WTC11 (cell line): ENCODE measurements at regions not wholly inside any gene's neighbourhood (a gene's known extent, or its start where the extent isn't known, plus 50 kb on each side); places are given as distances from the start of the nearest gene placed in this dataset.

Experiments
- ATAC-seq: fragments of 200-7000 bp; cut with Tn5 transposase; 2 replicates; pipeline ENCODE4 v1.10.0; 2021; ENCODE audit warnings: mild to moderate bottlenecking, moderate library complexity
- CTCF ChIA-PET: fragments of 300-600 bp; sonication (Branson Sonifier 250); formaldehyde crosslinking; loops from one replicate; lab custom pipeline; 2021; ENCODE audit warnings: antibody characterized with exemption; lab: Charles Lee
- POLR2A ChIA-PET: fragments of 350-600 bp; sonication (Branson Sonifier 250); formaldehyde crosslinking; loops from one replicate; lab custom pipeline; 2021; ENCODE audit warnings: antibody characterized with exemption; lab: Charles Lee
- DNase-seq: peaks from one replicate; pipeline ENCODE4 v3.0.0; 2021; ENCODE audit warnings: low spot score
- H3K27ac Mint-ChIP-seq: 2 replicates; pipeline ENCODE4 v1.8.0; 2021; ENCODE audit warnings: mixed read lengths
- H3K27me3 Mint-ChIP-seq: 2 replicates; pipeline ENCODE4 v1.8.0; 2021; ENCODE audit warnings: low read depth, mild to moderate bottlenecking, moderate library complexity, mixed read lengths
- H3K36me3 Mint-ChIP-seq: 2 replicates; pipeline ENCODE4 v1.8.0; 2021; ENCODE audit warnings: mixed read lengths
- H3K4me1 Mint-ChIP-seq: 2 replicates; pipeline ENCODE4 v1.8.0; 2022; ENCODE audit warnings: mixed read lengths
- H3K4me3 Mint-ChIP-seq: 2 replicates; pipeline ENCODE4 v1.8.0; 2021; ENCODE audit warnings: mild to moderate bottlenecking, moderate library complexity, mixed read lengths
- H3K9me3 Mint-ChIP-seq: 2 replicates; pipeline ENCODE4 v1.8.0; 2021; ENCODE audit warnings: mixed read lengths
- ATF3 ChIP-seq: sonication (generic); formaldehyde crosslinking; conservative IDR thresholded peaks from 2 replicates; pipeline ENCODE4 v1.8.1; 2022; ENCODE audit warnings: mild to moderate bottlenecking, missing genetic modification reagents
- CBFB ChIP-seq: sonication (generic); formaldehyde crosslinking; IDR thresholded peaks from 2 replicates; pipeline ENCODE4 v1.8.1; 2022; ENCODE audit warnings: mild to moderate bottlenecking, low read depth, missing genetic modification reagents
- CREB1 ChIP-seq: sonication (generic); formaldehyde crosslinking; IDR thresholded peaks from 2 replicates; pipeline ENCODE4 v1.8.0; 2023; ENCODE audit warnings: mild to moderate bottlenecking, missing genetic modification reagents
- ELF4 ChIP-seq: sonication (generic); formaldehyde crosslinking; IDR thresholded peaks from 2 replicates; pipeline ENCODE4 v1.8.1; 2022; ENCODE audit warnings: low read depth, mild to moderate bottlenecking, moderate library complexity, missing genetic modification reagents
- ETV6 ChIP-seq: sonication (generic); formaldehyde crosslinking; IDR thresholded peaks from 2 replicates; pipeline ENCODE4 v1.8.1; 2022; ENCODE audit warnings: mild to moderate bottlenecking, missing genetic modification reagents
- JUN ChIP-seq: sonication (generic); formaldehyde crosslinking; IDR thresholded peaks from 2 replicates; pipeline ENCODE4 v1.8.0; 2023; ENCODE audit warnings: mild to moderate bottlenecking, missing genetic modification reagents
- KAT7 ChIP-seq: sonication (generic); formaldehyde crosslinking; IDR thresholded peaks from 2 replicates; pipeline ENCODE4 v1.8.1; 2023; ENCODE audit warnings: missing genetic modification reagents, mild to moderate bottlenecking, borderline replicate concordance
- MYBL2 ChIP-seq: sonication (generic); formaldehyde crosslinking; IDR thresholded peaks from 2 replicates; pipeline ENCODE4 v1.8.1; 2023; ENCODE audit warnings: mild to moderate bottlenecking, moderate library complexity, missing genetic modification reagents
- NR1H2 ChIP-seq: sonication (generic); formaldehyde crosslinking; IDR thresholded peaks from 2 replicates; pipeline ENCODE4 v1.9.0; 2021; ENCODE audit warnings: mild to moderate bottlenecking, moderate library complexity, missing genetic modification reagents
- NR3C1 ChIP-seq: sonication (generic); formaldehyde crosslinking; conservative IDR thresholded peaks from 2 replicates; pipeline ENCODE4 v1.8.1; 2023; ENCODE audit warnings: low read depth, mild to moderate bottlenecking, missing genetic modification reagents
- OVOL2 ChIP-seq: fragments of 250-450 bp; sonication (Bioruptor Pico); IDR thresholded peaks from 2 replicates; pipeline ENCODE4 v1.9.0; 2021; ENCODE audit warnings: mild to moderate bottlenecking, borderline replicate concordance
- PREB ChIP-seq: sonication (generic); formaldehyde crosslinking; IDR thresholded peaks from 2 replicates; pipeline ENCODE4 v1.8.1; 2022; ENCODE audit warnings: mild to moderate bottlenecking, missing genetic modification reagents, moderate library complexity, borderline replicate concordance
- TCF7 ChIP-seq: sonication (generic); formaldehyde crosslinking; IDR thresholded peaks from 2 replicates; pipeline ENCODE4 v1.8.0; 2022; ENCODE audit warnings: mild to moderate bottlenecking, low read depth, missing genetic modification reagents, moderate library complexity
- TEAD4 ChIP-seq: sonication (generic); formaldehyde crosslinking; IDR thresholded peaks from 2 replicates; pipeline ENCODE4 v1.8.0; 2022; ENCODE audit warnings: mild to moderate bottlenecking, missing genetic modification reagents
- ZMAT4 ChIP-seq: fragments of 250-450 bp; sonication (Bioruptor Pico); IDR thresholded peaks from 2 replicates; pipeline ENCODE4 v1.9.0; 2021; ENCODE audit warnings: mild to moderate bottlenecking
- ZNF219 ChIP-seq: sonication (generic); formaldehyde crosslinking; IDR thresholded peaks from 2 replicates; pipeline ENCODE4 v1.8.0; 2023; ENCODE audit warnings: missing genetic modification reagents, mild to moderate bottlenecking, borderline replicate concordance
- ZNF317 ChIP-seq: sonication (generic); formaldehyde crosslinking; IDR thresholded peaks from 2 replicates; pipeline ENCODE4 v1.8.1; 2023; ENCODE audit warnings: low read depth, mild to moderate bottlenecking, moderate library complexity, missing genetic modification reagents, borderline replicate concordance
- ZNF416 ChIP-seq: fragments of 250-450 bp; sonication (Bioruptor Pico); IDR thresholded peaks from 2 replicates; pipeline ENCODE4 v1.9.0; 2021; ENCODE audit warnings: mild to moderate bottlenecking, inconsistent platforms
- ZNF512 ChIP-seq: sonication (generic); formaldehyde crosslinking; IDR thresholded peaks from 2 replicates; pipeline ENCODE4 v1.8.1; 2022; ENCODE audit warnings: missing genetic modification reagents, borderline replicate concordance
- ZSCAN18 ChIP-seq: fragments of 250-450 bp; sonication (Bioruptor Pico); IDR thresholded peaks from 2 replicates; pipeline ENCODE4 v2.1.2; 2022; ENCODE audit warnings: mild to moderate bottlenecking, moderate library complexity
- TF ChIP-seq, protein P1 (sequence below): fragments of 250-450 bp; sonication (Bioruptor Pico); IDR thresholded peaks from 2 replicates; pipeline ENCODE4 v1.8.0; 2021; ENCODE audit warnings: mild to moderate bottlenecking
- TF ChIP-seq, protein P2 (sequence below): sonication (generic); formaldehyde crosslinking; IDR thresholded peaks from 2 replicates; pipeline ENCODE4 v1.8.1; 2022; ENCODE audit warnings: low read depth, missing genetic modification reagents, borderline replicate concordance
- TF ChIP-seq, protein P3 (sequence below): sonication (generic); formaldehyde crosslinking; IDR thresholded peaks from 2 replicates; pipeline ENCODE4 v1.8.0; 2023; ENCODE audit warnings: missing genetic modification reagents
- TF ChIP-seq, protein P4 (sequence below): sonication (generic); formaldehyde crosslinking; IDR thresholded peaks from 2 replicates; pipeline ENCODE4 v1.8.1; 2023; ENCODE audit warnings: mild to moderate bottlenecking, missing genetic modification reagents

GRCh38 chr4:43274376-43274775 is 381.9 kb downstream of the GRXCR1 start:
- Mint-ChIP-seq H3K4me1 (peaks cover 35% of the 10 kb centered on the region), H3K4me3 (no peak overlapping the region), H3K27me3 (no peaks in the 10 kb centered on the region), H3K36me3 (no peaks in the 10 kb centered on the region), H3K27ac (0 out of 2 replicates have a peak overlapping the region, but pooled peaks have one; percentile 27), H3K9me3 (peaks cover 6% of the 10 kb centered on the region)
- POLR2A ChIA-PET: no interaction called here
- CTCF ChIA-PET: no interaction called here
- DNase-seq (no peak), ATAC-seq (no peak)
- TF ChIP-seq CREB1 (CRISPR knock-in tag) (no peak), TCF7 (CRISPR knock-in tag) (no peak), ZNF512 (CRISPR knock-in tag) (no peak), ZNF317 (CRISPR knock-in tag) (no peak), NR1H2 (CRISPR knock-in tag) (no peak)
- TF ChIP-seq, protein P1, sequence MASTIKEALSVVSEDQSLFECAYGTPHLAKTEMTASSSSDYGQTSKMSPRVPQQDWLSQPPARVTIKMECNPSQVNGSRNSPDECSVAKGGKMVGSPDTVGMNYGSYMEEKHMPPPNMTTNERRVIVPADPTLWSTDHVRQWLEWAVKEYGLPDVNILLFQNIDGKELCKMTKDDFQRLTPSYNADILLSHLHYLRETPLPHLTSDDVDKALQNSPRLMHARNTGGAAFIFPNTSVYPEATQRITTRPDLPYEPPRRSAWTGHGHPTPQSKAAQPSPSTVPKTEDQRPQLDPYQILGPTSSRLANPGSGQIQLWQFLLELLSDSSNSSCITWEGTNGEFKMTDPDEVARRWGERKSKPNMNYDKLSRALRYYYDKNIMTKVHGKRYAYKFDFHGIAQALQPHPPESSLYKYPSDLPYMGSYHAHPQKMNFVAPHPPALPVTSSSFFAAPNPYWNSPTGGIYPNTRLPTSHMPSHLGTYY (CRISPR knock-in tag): no peak

DNA sequence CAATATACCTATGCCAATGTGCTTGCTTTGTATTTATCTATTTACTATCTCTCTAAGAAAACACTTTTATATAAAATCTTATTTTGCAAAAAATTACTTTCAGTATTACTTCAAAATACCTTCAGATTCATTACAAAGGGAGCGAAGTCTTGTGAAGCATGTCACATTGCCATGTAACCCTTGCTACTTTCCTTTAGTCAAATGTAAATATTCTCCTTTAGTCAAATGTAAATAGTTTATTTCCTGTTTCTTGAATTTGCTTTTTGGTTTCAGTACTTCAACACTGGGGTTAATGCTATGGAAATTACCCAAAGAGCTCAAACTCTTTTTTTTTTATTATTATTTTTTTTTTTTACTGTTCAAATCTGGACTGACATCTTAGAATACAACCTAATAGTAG is 383.3 kb downstream of the GRXCR1 start:
- no peaks in the 10 kb centered on the region for H3K27me3 Mint-ChIP-seq
- DNase-seq (no peak), ATAC-seq (no peak)
- H3K27ac Mint-ChIP-seq: no peak overlapping the region
- POLR2A ChIA-PET: no interaction called here
- no peak overlapping the region for H3K4me3 Mint-ChIP-seq
- CTCF ChIA-PET: interaction anchor here (0.7 kb wide), 1 partner anchor 707 kb away, joined by 3 read pairs; no protein-coding TSS in a partner anchor
- no peaks in the 10 kb centered on the region for H3K36me3 Mint-ChIP-seq
- H3K9me3 Mint-ChIP-seq: peaks cover 6% of the 10 kb centered on the region
- H3K4me1 Mint-ChIP-seq: peaks cover 35% of the 10 kb centered on the region
- TF ChIP-seq, protein P2, sequence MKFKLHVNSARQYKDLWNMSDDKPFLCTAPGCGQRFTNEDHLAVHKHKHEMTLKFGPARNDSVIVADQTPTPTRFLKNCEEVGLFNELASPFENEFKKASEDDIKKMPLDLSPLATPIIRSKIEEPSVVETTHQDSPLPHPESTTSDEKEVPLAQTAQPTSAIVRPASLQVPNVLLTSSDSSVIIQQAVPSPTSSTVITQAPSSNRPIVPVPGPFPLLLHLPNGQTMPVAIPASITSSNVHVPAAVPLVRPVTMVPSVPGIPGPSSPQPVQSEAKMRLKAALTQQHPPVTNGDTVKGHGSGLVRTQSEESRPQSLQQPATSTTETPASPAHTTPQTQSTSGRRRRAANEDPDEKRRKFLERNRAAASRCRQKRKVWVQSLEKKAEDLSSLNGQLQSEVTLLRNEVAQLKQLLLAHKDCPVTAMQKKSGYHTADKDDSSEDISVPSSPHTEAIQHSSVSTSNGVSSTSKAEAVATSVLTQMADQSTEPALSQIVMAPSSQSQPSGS (CRISPR knock-in tag): no peak
- no peak for TF ChIP-seq ZMAT4
- TF ChIP-seq OVOL2 (CRISPR knock-in tag): no peak
- TF ChIP-seq, protein P3, sequence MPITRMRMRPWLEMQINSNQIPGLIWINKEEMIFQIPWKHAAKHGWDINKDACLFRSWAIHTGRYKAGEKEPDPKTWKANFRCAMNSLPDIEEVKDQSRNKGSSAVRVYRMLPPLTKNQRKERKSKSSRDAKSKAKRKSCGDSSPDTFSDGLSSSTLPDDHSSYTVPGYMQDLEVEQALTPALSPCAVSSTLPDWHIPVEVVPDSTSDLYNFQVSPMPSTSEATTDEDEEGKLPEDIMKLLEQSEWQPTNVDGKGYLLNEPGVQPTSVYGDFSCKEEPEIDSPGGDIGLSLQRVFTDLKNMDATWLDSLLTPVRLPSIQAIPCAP (CRISPR knock-in tag): no peak
- no peak for TF ChIP-seq ZSCAN18 (CRISPR knock-in tag)
- no peak for TF ChIP-seq ATF3 (CRISPR knock-in tag)
- no peak for TF ChIP-seq JUN

DNA sequence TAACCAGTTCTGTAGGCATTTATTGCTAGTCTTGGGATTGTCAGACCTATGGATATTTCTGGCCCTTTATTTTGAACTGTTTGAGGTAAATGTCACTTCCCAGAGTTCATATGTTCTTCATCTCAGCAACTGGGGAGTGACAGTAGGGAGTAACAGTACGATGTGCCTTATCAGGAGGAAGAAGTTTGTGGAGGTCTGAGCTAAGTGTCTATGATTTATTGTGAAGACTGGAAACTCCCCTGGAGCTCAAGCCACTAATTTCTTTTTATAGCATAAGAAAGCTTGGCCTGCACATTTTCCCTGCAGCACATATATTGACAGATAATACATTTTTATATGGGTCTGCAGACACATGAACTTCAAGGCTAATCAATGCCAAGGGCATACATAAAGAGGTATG is 383.8 kb downstream of the GRXCR1 start:
- CTCF ChIA-PET: no interaction called here
- no peak for ATAC-seq
- no peak overlapping the region for H3K4me3 Mint-ChIP-seq
- no peak overlapping the region for H3K27ac Mint-ChIP-seq
- H3K4me1 Mint-ChIP-seq: peaks cover 35% of the 10 kb centered on the region
- no peaks in the 10 kb centered on the region for H3K36me3 Mint-ChIP-seq
- DNase-seq: no peak
- no peaks in the 10 kb centered on the region for H3K27me3 Mint-ChIP-seq
- peaks cover 6% of the 10 kb centered on the region for H3K9me3 Mint-ChIP-seq
- POLR2A ChIA-PET: no interaction called here
- no peak for TF ChIP-seq KAT7 (CRISPR knock-in tag)
- TF ChIP-seq CBFB: no peak
- TF ChIP-seq, protein P4, sequence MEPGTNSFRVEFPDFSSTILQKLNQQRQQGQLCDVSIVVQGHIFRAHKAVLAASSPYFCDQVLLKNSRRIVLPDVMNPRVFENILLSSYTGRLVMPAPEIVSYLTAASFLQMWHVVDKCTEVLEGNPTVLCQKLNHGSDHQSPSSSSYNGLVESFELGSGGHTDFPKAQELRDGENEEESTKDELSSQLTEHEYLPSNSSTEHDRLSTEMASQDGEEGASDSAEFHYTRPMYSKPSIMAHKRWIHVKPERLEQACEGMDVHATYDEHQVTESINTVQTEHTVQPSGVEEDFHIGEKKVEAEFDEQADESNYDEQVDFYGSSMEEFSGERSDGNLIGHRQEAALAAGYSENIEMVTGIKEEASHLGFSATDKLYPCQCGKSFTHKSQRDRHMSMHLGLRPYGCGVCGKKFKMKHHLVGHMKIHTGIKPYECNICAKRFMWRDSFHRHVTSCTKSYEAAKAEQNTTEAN: no peak
- no peak for TF ChIP-seq ZNF219 (CRISPR knock-in tag)
- no peak for TF ChIP-seq ELF4 (CRISPR knock-in tag)
- TF ChIP-seq ZNF416 (CRISPR knock-in tag): no peak
- TF ChIP-seq ETV6 (CRISPR knock-in tag): no peak
- no peak for TF ChIP-seq MYBL2 (CRISPR knock-in tag)
- no peak for TF ChIP-seq NR3C1 (CRISPR knock-in tag)
- no peak for TF ChIP-seq PREB (CRISPR knock-in tag)
- TF ChIP-seq TEAD4 (CRISPR knock-in tag): no peak
